Ishikawa (cell line): ENCODE measurements at regions not wholly inside any gene's neighbourhood (a gene's known extent, or its start where the extent isn't known, plus 50 kb on each side); places are given as distances from the start of the nearest gene placed in this dataset.

Source experiments
- CEBPB ChIP-seq: IDR thresholded peaks from 2 replicates; pipeline ENCODE4 v1.6.1; 2012
- CREB1 ChIP-seq: IDR thresholded peaks from 2 replicates; pipeline ENCODE4 v1.6.1; 2012; ENCODE audit warnings: low read depth
- EGR1 ChIP-seq: IDR thresholded peaks from 2 replicates; pipeline ENCODE4 v1.6.1; 2012
- EP300 ChIP-seq: IDR thresholded peaks from 2 replicates; pipeline ENCODE4 v1.6.1; 2012; ENCODE audit warnings: borderline replicate concordance
- FOXM1 ChIP-seq: IDR thresholded peaks from 2 replicates; pipeline ENCODE4 v1.6.1; 2012; ENCODE audit warnings: low read depth, borderline replicate concordance
- MAX ChIP-seq: IDR thresholded peaks from 2 replicates; pipeline ENCODE4 v1.6.1; 2012
- NFIC ChIP-seq: IDR thresholded peaks from 2 replicates; pipeline ENCODE4 v1.6.1; 2012
- RAD21 ChIP-seq: IDR thresholded peaks from 2 replicates; pipeline ENCODE4 v1.6.1; 2012; ENCODE audit warnings: low read depth
- REST ChIP-seq: IDR thresholded peaks from 2 replicates; pipeline ENCODE4 v1.6.1; 2012; ENCODE audit warnings: low read depth, mild to moderate bottlenecking
- TAF1 ChIP-seq: IDR thresholded peaks from 2 replicates; pipeline ENCODE4 v1.6.1; 2012; ENCODE audit warnings: low read depth, mild to moderate bottlenecking
- TCF12 ChIP-seq: IDR thresholded peaks from 2 replicates; pipeline ENCODE4 v1.6.1; 2012; ENCODE audit warnings: low read depth
- TEAD4 ChIP-seq: IDR thresholded peaks from 2 replicates; pipeline ENCODE4 v1.6.1; 2012
- USF1 ChIP-seq: IDR thresholded peaks from 2 replicates; pipeline ENCODE4 v1.6.1; 2012
- YY1 ChIP-seq: IDR thresholded peaks from 2 replicates; pipeline ENCODE4 v1.6.1; 2012; ENCODE audit warnings: low read depth
- ZBTB7A ChIP-seq: IDR thresholded peaks from 2 replicates; pipeline ENCODE4 v1.6.1; 2012; ENCODE audit warnings: low read depth

- no peak for TF ChIP-seq CEBPB
- TF ChIP-seq ZBTB7A: no peak
- TF ChIP-seq NFIC: no peak
- TF ChIP-seq TEAD4: no peak
- no peak for TF ChIP-seq USF1
Observed at GRCh38 chr9:107870927-107871680, 381.5 kb upstream of the KLF4 start.

GRCh38 chr9:107870221-107870620 is 380.7 kb upstream of the KLF4 start:
- no peak for TF ChIP-seq EP300
- no peak for TF ChIP-seq NFIC
- no peak for TF ChIP-seq USF1
- no peak for TF ChIP-seq TAF1
- TF ChIP-seq CEBPB: no peak
- no peak for TF ChIP-seq TEAD4
- no peak for TF ChIP-seq MAX
- TF ChIP-seq FOXM1: no peak
- TF ChIP-seq ZBTB7A: no peak
- TF ChIP-seq RAD21: no peak
- TF ChIP-seq YY1: no peak
- no peak for TF ChIP-seq REST
- TF ChIP-seq CREB1: no peak

GRCh38 chr9:107869111-107869510 is 379.5 kb upstream of the KLF4 start:
- TF ChIP-seq CEBPB (no peak), CREB1 (no peak), MAX (no peak), YY1 (no peak), TCF12 (no peak), REST (no peak), TEAD4 (no peak), RAD21 (no peak), EGR1 (no peak)

- no peak for TF ChIP-seq EP300
- TF ChIP-seq TCF12: no peak
Observed at GRCh38 chr9:107868186-107868585, 378.6 kb upstream of the KLF4 start.

GRCh38 chr9:107867738-107868137 is 378.2 kb upstream of the KLF4 start:
- TF ChIP-seq RAD21 (no peak), TCF12 (no peak), USF1 (no peak), YY1 (no peak), TEAD4 (no peak)

- no peak for TF ChIP-seq FOXM1
- no peak for TF ChIP-seq CREB1
- TF ChIP-seq YY1: no peak
- TF ChIP-seq CEBPB: no peak
- TF ChIP-seq RAD21: no peak
- no peak for TF ChIP-seq EGR1
- no peak for TF ChIP-seq TAF1
- no peak for TF ChIP-seq MAX
Observed at GRCh38 chr9:107866711-107867311, 377.2 kb upstream of the KLF4 start.
